ENCODE measurements at regions not wholly inside any gene's neighbourhood (a gene's known extent, or its start where the extent isn't known, plus 50 kb on each side); places are given as distances from the start of the nearest gene placed in this dataset.

GRCh38 chr14:25102788-25103187 is 52.8 kb upstream of the STXBP6 start:
- no peak for TF ChIP-seq CTCF (conservative IDR thresholded peaks at IDR 0.05; ENCODE audit: low read depth, low read length)
- TF ChIP-seq EZH2 (IDR thresholded peaks at IDR 0.05; ENCODE audit: low read length, unreplicated experiment) = no peak
- no peak for TF ChIP-seq EZH2phosphoT487 (IDR thresholded peaks at IDR 0.05; ENCODE audit: borderline replicate concordance, low read length)

Measured in PC-3 (cell line).